Retina (tissue), 1 donor: ENCODE measurements at regions not wholly inside any gene's neighbourhood (a gene's known extent, or its start where the extent isn't known, plus 50 kb on each side); places are given as distances from the start of the nearest gene placed in this dataset.
"Not testable (repeated sequence)": the region's sequence is repeated elsewhere in the genome, so short reads cannot be mapped to it uniquely, and the experiment has no call there.

ENCODE experiments used
- DNase-seq: peaks from one replicate; pipeline ENCODE4 v3.0.0-alpha.2; 2016

- DNase-seq: no peak
Observed at GRCh38 chr6:163705923-163706322, 291.4 kb downstream of the QKI start.

GRCh38 chr6:163702736-163703135 is 288.2 kb downstream of the QKI start:
- DNase-seq: no peak

- DNase-seq: no peak
Observed at GRCh38 chr6:163701762-163702161, 287.2 kb downstream of the QKI start.

- no peak for DNase-seq
Observed at GRCh38 chr6:163698086-163698485, 283.6 kb downstream of the QKI start.

- not testable (repeated sequence) for DNase-seq
Observed at GRCh38 chr6:163696311-163696710, 281.8 kb downstream of the QKI start.

GRCh38 chr6:163695414-163695864 is 280.9 kb downstream of the QKI start:
- peak; percentile 66 for DNase-seq

GRCh38 chr6:163694988-163695398 is 280.5 kb downstream of the QKI start:
- no peak for DNase-seq

- DNase-seq: no peak
Observed at GRCh38 chr6:163694072-163694471, 279.6 kb downstream of the QKI start.

GRCh38 chr6:163691049-163691448 is 276.5 kb downstream of the QKI start:
- DNase-seq: no peak

- DNase-seq: no peak
Observed at GRCh38 chr6:163688739-163689362, 274.3 kb downstream of the QKI start.

- DNase-seq: no peak
Observed at GRCh38 chr6:163687075-163687474, 272.6 kb downstream of the QKI start.

GRCh38 chr6:163686301-163686700 is 271.8 kb downstream of the QKI start:
- DNase-seq: no peak

GRCh38 chr6:163683105-163683622 is 268.6 kb downstream of the QKI start:
- DNase-seq: no peak

- DNase-seq: no peak
Observed at GRCh38 chr6:163679753-163680152, 265.2 kb downstream of the QKI start.

GRCh38 chr6:163679012-163679660 is 264.6 kb downstream of the QKI start:
- DNase-seq: no peak

- no peak for DNase-seq
Observed at GRCh38 chr6:163675611-163676010, 261.1 kb downstream of the QKI start.

- DNase-seq: no peak
Observed at GRCh38 chr6:163672710-163673109, 258.2 kb downstream of the QKI start.

GRCh38 chr6:163671791-163672190 is 257.3 kb downstream of the QKI start:
- DNase-seq: no peak

GRCh38 chr6:163671355-163671754 is 256.8 kb downstream of the QKI start:
- DNase-seq: no peak

GRCh38 chr6:163670336-163670735 is 255.8 kb downstream of the QKI start:
- no peak for DNase-seq

GRCh38 chr6:163668061-163668426 is 253.5 kb downstream of the QKI start:
- no peak for DNase-seq

- peak; percentile 34 for DNase-seq
Observed at GRCh38 chr6:163667372-163668060, 253.0 kb downstream of the QKI start.

GRCh38 chr6:163665464-163665863 is 250.9 kb downstream of the QKI start:
- no peak for DNase-seq

GRCh38 chr6:163663575-163663974 is 249.1 kb downstream of the QKI start:
- DNase-seq: no peak
